Nephron (organoid): ENCODE measurements at regions not wholly inside any gene's neighbourhood (a gene's known extent, or its start where the extent isn't known, plus 50 kb on each side); places are given as distances from the start of the nearest gene placed in this dataset.

Experiments used
- H3K27ac Mint-ChIP-seq, 3 experiments: 2 replicates each; pipeline ENCODE4 v1.8.0; 2020; ENCODE audit warnings: mixed read lengths in 3 of 3, mild to moderate bottlenecking in 2 of 3, moderate library complexity in 1 of 3
- H3K27me3 Mint-ChIP-seq: 2 replicates; pipeline ENCODE4 v1.8.0; 2021; ENCODE audit warnings: low read depth, mild to moderate bottlenecking, moderate library complexity, mixed read lengths
- H3K36me3 Mint-ChIP-seq: 2 replicates; pipeline ENCODE4 v1.8.0; 2020; ENCODE audit warnings: low read depth, mixed read lengths
- H3K4me1 Mint-ChIP-seq: 2 replicates; pipeline ENCODE4 v1.8.0; 2020; ENCODE audit warnings: mixed read lengths
- H3K4me3 Mint-ChIP-seq, 3 experiments: 2 replicates each; pipeline ENCODE4 v1.8.0; 2020; ENCODE audit warnings: mild to moderate bottlenecking in 3 of 3, mixed read lengths in 3 of 3, moderate library complexity in 2 of 3
- H3K9me3 Mint-ChIP-seq: 2 replicates; pipeline ENCODE4 v1.8.0; 2020; ENCODE audit warnings: mixed read lengths
- CTCF ChIP-seq, 3 experiments: fragments of 200-600 bp; sonication (generic); IDR thresholded peaks; one replicate each; pipeline ENCODE4 v1.5.0; 2021; ENCODE audit warnings: antibody characterized with exemption in 3 of 3; ENCODE audit not compliant: unreplicated experiment in 3 of 3

- no peak for TF ChIP-seq CTCF (IDR thresholded peaks at IDR 0.05; ENCODE audit: unreplicated experiment in 3 of 3)
- peaks cover 19% of the 10 kb centered on the region for H3K4me1 Mint-ChIP-seq
- no peak overlapping the region for H3K4me3 Mint-ChIP-seq
- H3K27ac Mint-ChIP-seq: peak overlapping the region; percentile 82 to 96 (median 94)
- H3K36me3 Mint-ChIP-seq: no peaks in the 10 kb centered on the region
- H3K9me3 Mint-ChIP-seq: peaks cover 5% of the 10 kb centered on the region
- H3K27me3 Mint-ChIP-seq: peaks cover 3% of the 10 kb centered on the region
These were observed 124.8 kb upstream of the TMEM72 start for GRCh38 chr10:44786286-44786850.

DNA sequence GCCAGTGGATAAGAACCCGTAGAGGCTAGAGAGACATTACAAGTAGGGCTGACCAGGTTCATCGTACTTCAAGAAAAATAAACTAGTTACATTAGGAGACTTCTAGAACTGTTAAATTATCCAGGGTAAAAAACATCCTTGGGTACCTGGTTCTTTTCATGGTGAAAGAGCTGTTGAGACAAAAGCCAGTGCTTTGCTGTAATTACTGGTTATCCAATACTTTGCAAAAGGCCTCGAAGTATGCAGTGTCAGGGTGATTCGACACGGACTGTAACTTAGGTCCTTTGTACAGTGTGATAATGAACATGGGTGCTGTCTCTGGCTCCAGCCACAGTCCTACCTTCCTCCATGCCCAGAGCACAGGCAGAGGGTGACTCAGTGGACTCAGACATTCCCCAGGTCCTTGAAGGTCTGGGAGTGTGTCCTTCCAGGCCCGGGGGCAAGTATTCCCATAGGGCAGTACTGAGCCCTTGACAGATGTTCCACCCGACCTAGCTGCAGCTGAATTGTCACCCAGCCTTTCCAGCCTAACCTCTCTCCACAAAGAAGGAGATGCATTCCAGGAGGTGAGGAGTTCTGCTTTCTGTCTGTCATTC lies 123.6 kb upstream of the TMEM72 start:
- Mint-ChIP-seq H3K27me3 (peaks cover 3% of the 10 kb centered on the region), H3K4me3 (no peak overlapping the region), H3K9me3 (peaks cover 2% of the 10 kb centered on the region), H3K4me1 (peaks cover 28% of the 10 kb centered on the region), H3K27ac (no peak overlapping the region), H3K36me3 (no peaks in the 10 kb centered on the region)
- no peak for TF ChIP-seq CTCF (IDR thresholded peaks at IDR 0.05; ENCODE audit: unreplicated experiment in 3 of 3)

- TF ChIP-seq CTCF (IDR thresholded peaks at IDR 0.05; ENCODE audit: unreplicated experiment in 3 of 3): no peak
- H3K4me3 Mint-ChIP-seq: no peak overlapping the region
- H3K27ac Mint-ChIP-seq: peak overlapping the region; percentile 12 to 57 (median 46)
- peaks cover 2% of the 10 kb centered on the region for H3K9me3 Mint-ChIP-seq
- H3K27me3 Mint-ChIP-seq: peaks cover 3% of the 10 kb centered on the region
- peaks cover 35% of the 10 kb centered on the region for H3K4me1 Mint-ChIP-seq
- no peaks in the 10 kb centered on the region for H3K36me3 Mint-ChIP-seq
These were observed 122.7 kb upstream of the TMEM72 start for GRCh38 chr10:44788147-44789129.

GRCh38 chr10:44792119-44792775 lies 118.9 kb upstream of the TMEM72 start:
- H3K4me1 Mint-ChIP-seq: peaks cover 31% of the 10 kb centered on the region
- no peak overlapping the region for H3K4me3 Mint-ChIP-seq
- H3K27ac Mint-ChIP-seq: peak overlapping the region; percentile 54 to 71 (median 64)
- no peak for TF ChIP-seq CTCF (IDR thresholded peaks at IDR 0.05; ENCODE audit: unreplicated experiment in 3 of 3)
- peaks cover 3% of the 10 kb centered on the region for H3K27me3 Mint-ChIP-seq
- no peaks in the 10 kb centered on the region for H3K36me3 Mint-ChIP-seq
- H3K9me3 Mint-ChIP-seq: no peaks in the 10 kb centered on the region

DNA sequence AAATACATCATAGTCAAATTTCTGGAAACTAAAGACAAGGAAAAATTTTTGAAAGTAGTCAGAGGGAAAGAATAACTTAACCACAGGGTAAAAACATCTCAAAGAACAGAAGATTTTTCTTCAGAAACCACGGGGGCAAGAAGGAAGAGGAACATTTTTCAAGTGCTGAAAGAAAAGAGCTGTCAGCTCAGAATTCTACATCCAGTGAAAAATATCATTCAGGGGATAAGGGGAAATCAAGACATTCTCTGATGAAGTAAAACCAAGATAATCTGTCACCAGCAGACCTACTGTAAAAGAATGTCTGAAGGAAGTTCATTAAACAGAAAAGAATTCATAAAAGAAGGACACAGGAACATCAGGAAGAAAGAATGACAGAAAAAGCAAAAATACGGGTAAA lies 111.2 kb upstream of the TMEM72 start:
- peaks cover 69% of the 10 kb centered on the region for H3K4me1 Mint-ChIP-seq
- H3K36me3 Mint-ChIP-seq: no peaks in the 10 kb centered on the region
- H3K27me3 Mint-ChIP-seq: no peaks in the 10 kb centered on the region
- peaks cover 6% of the 10 kb centered on the region for H3K9me3 Mint-ChIP-seq
- peak overlapping the region; percentile 40 to 94 (median 70) for H3K27ac Mint-ChIP-seq
- H3K4me3 Mint-ChIP-seq: no peak overlapping the region
- TF ChIP-seq CTCF (IDR thresholded peaks at IDR 0.05; ENCODE audit: unreplicated experiment in 3 of 3): no peak
